A549 (cell line): ENCODE measurements at regions not wholly inside any gene's neighbourhood (a gene's known extent, or its start where the extent isn't known, plus 50 kb on each side); places are given as distances from the start of the nearest gene placed in this dataset.

ENCODE experiments used
- CHD4 ChIP-seq: fragments of 200-600 bp; sonication (generic); IDR thresholded peaks from 2 replicates; pipeline ENCODE4 v1.6.1; 2016; ENCODE audit warnings: antibody characterized with exemption, mild to moderate bottlenecking, borderline replicate concordance
- FOXS1 ChIP-seq: fragments of 250-450 bp; sonication (Bioruptor Pico); IDR thresholded peaks from 2 replicates; pipeline ENCODE4 v1.5.0; 2020; ENCODE audit warnings: mild to moderate bottlenecking, moderate library complexity
- KDM5A ChIP-seq: fragments of 200-600 bp; sonication (generic); IDR thresholded peaks from 2 replicates; pipeline ENCODE4 v1.6.1; 2016; ENCODE audit warnings: antibody characterized with exemption, mild to moderate bottlenecking
- PHF8 ChIP-seq: fragments of 200-600 bp; sonication (generic); IDR thresholded peaks from 2 replicates; pipeline ENCODE4 v1.6.1; 2016; ENCODE audit warnings: low read depth, mild to moderate bottlenecking, antibody characterized with exemption, moderate library complexity, borderline replicate concordance
- POLR2A ChIP-seq: IDR thresholded peaks from 2 replicates; pipeline ENCODE4 v1.6.1; 2012; ENCODE audit warnings: mild to moderate bottlenecking, low read length
- POLR2AphosphoS2 ChIP-seq: conservative IDR thresholded peaks from 2 replicates; pipeline ENCODE4 v1.6.1; 2012; ENCODE audit warnings: low read length, improper control_type of control experiment, inconsistent platforms
- RNF2 ChIP-seq: fragments of 200-600 bp; sonication (generic); IDR thresholded peaks from 2 replicates; pipeline ENCODE4 v1.6.1; 2016; ENCODE audit warnings: low read depth, mild to moderate bottlenecking, antibody characterized with exemption, moderate library complexity, borderline replicate concordance
- ZC3H11A ChIP-seq: fragments of 450-650 bp; IDR thresholded peaks from 2 replicates; pipeline ENCODE4 v1.6.1; 2014; ENCODE audit warnings: antibody characterized with exemption, mild to moderate bottlenecking
- ZNF302 ChIP-seq: fragments of 250-450 bp; sonication (Bioruptor Pico); IDR thresholded peaks from 2 replicates; pipeline ENCODE4 v1.9.0; 2021; ENCODE audit warnings: inconsistent platforms, mild to moderate bottlenecking, moderate library complexity
- TF ChIP-seq, protein P1 (sequence below): fragments of >200 bp; sonication (Bioruptor Twin); formaldehyde crosslinking; IDR thresholded peaks from 3 replicates; pipeline ENCODE4 v1.5.1; 2016
- TF ChIP-seq, protein P2 (sequence below): fragments of 450-650 bp; IDR thresholded peaks from 2 replicates; pipeline ENCODE4 v1.6.1; 2014; ENCODE audit warnings: antibody characterized with exemption

DNA sequence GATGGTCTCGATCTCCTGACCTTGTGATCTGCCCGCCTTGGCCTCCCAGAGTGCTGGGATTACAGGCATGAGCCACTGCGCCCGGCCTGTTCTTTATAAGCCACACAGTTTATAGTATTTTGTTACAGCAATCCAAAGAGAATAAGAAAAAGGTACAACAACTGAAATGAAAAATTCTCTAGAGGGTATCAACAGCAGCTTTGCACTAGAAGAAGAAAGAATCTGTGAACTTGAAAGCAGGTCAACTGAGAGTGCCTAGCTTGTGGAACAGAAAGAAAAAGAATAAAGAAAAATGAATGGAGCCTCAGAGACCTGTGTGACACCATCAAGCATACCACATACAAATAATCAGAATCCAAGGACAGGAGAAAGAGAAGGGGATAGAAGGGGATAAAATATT is 66.8 kb upstream of the CTLA4 start:
- TF ChIP-seq POLR2AphosphoS2 (no peak), FOXS1 (no peak), PHF8 (no peak), RNF2 (no peak), CHD4 (no peak), ZNF302 (CRISPR knock-in tag) (no peak), POLR2A (no peak), ZC3H11A (no peak), KDM5A (no peak)
- TF ChIP-seq, protein P1, sequence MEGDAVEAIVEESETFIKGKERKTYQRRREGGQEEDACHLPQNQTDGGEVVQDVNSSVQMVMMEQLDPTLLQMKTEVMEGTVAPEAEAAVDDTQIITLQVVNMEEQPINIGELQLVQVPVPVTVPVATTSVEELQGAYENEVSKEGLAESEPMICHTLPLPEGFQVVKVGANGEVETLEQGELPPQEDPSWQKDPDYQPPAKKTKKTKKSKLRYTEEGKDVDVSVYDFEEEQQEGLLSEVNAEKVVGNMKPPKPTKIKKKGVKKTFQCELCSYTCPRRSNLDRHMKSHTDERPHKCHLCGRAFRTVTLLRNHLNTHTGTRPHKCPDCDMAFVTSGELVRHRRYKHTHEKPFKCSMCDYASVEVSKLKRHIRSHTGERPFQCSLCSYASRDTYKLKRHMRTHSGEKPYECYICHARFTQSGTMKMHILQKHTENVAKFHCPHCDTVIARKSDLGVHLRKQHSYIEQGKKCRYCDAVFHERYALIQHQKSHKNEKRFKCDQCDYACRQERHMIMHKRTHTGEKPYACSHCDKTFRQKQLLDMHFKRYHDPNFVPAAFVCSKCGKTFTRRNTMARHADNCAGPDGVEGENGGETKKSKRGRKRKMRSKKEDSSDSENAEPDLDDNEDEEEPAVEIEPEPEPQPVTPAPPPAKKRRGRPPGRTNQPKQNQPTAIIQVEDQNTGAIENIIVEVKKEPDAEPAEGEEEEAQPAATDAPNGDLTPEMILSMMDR, result no peak
- TF ChIP-seq, protein P2, sequence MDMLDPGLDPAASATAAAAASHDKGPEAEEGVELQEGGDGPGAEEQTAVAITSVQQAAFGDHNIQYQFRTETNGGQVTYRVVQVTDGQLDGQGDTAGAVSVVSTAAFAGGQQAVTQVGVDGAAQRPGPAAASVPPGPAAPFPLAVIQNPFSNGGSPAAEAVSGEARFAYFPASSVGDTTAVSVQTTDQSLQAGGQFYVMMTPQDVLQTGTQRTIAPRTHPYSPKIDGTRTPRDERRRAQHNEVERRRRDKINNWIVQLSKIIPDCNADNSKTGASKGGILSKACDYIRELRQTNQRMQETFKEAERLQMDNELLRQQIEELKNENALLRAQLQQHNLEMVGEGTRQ, result no peak
